ENCODE measurements at regions not wholly inside any gene's neighbourhood (a gene's known extent, or its start where the extent isn't known, plus 50 kb on each side); places are given as distances from the start of the nearest gene placed in this dataset.

- TF ChIP-seq SOX6 (IDR thresholded peaks at IDR 0.05), result no peak
- peak; percentile 68 for TF ChIP-seq SOX6 (CRISPR knock-in tag; IDR thresholded peaks at IDR 0.05)
- TF ChIP-seq ARNT2 (CRISPR knock-in tag; IDR thresholded peaks at IDR 0.05; ENCODE audit: low read depth), result peak; percentile 56; the same call in 1 of the 2 replicates
- TF ChIP-seq DMAP1 (CRISPR knock-in tag; IDR thresholded peaks at IDR 0.05), result peak; percentile 65; the same call in 1 of the 2 replicates
- no peak for TF ChIP-seq DBP (CRISPR knock-in tag; IDR thresholded peaks at IDR 0.05; ENCODE audit: not compliant biosample characterization)
- TF ChIP-seq ELF3 (CRISPR knock-in tag; IDR thresholded peaks at IDR 0.05), result peak; percentile 86
- peak; percentile 97 for TF ChIP-seq ZBTB43 (CRISPR knock-in tag; conservative IDR thresholded peaks at IDR 0.05)
- no peak for TF ChIP-seq MAFK (conservative IDR thresholded peaks at IDR 0.05 in 1 of 2, IDR thresholded peaks at IDR 0.05 in 1 of 2; ENCODE audit: low read length in 2 of 2)
- peak; percentile 59; the same call in 1 of the 2 replicates for TF ChIP-seq ATF7-NPFF (CRISPR knock-in tag; IDR thresholded peaks at IDR 0.05; ENCODE audit: low read depth)
- TF ChIP-seq HNF1B (CRISPR knock-in tag; IDR thresholded peaks at IDR 0.05), result peak; percentile 99
- no peak for TF ChIP-seq FOSL1 (CRISPR knock-in tag; IDR thresholded peaks at IDR 0.05; ENCODE audit: borderline replicate concordance)
- TF ChIP-seq PLSCR1 (CRISPR knock-in tag; IDR thresholded peaks at IDR 0.05; ENCODE audit: borderline replicate concordance), result peak; percentile 28; the same call in 1 of the 2 replicates
- TF ChIP-seq ETS1 (CRISPR knock-in tag; IDR thresholded peaks at IDR 0.05), result no peak
- TF ChIP-seq MLX (CRISPR knock-in tag; IDR thresholded peaks at IDR 0.05), result peak; percentile 77; the same call in 1 of the 2 replicates
- TF ChIP-seq ZNF619 (CRISPR knock-in tag; IDR thresholded peaks at IDR 0.05), result no peak; the same call in 1 of the 2 replicates
- no peak for TF ChIP-seq ZNF770 (CRISPR knock-in tag; IDR thresholded peaks at IDR 0.05)
- TF ChIP-seq ASH2L (IDR thresholded peaks at IDR 0.05; ENCODE audit: insufficient read length, low read depth, low read length), result peak; percentile 20
- TF ChIP-seq CHD2 (IDR thresholded peaks at IDR 0.05; ENCODE audit: low read depth, low read length), result no peak
- TF ChIP-seq ZNF292 (CRISPR knock-in tag; IDR thresholded peaks at IDR 0.05; ENCODE audit: borderline replicate concordance, low read depth), result peak; percentile 98; the same call in 1 of the 2 replicates
- peak; percentile 89 for TF ChIP-seq IRF2 (CRISPR knock-in tag; IDR thresholded peaks at IDR 0.05)
Measured at GRCh38 chr6:11323666-11324452, 91.4 kb upstream of the NEDD9 start (continued).

Measured in HepG2 (cell line).